K562 (cell line): ENCODE measurements at regions not wholly inside any gene's neighbourhood (a gene's known extent, or its start where the extent isn't known, plus 50 kb on each side); places are given as distances from the start of the nearest gene placed in this dataset.

Experiments used
- GABPB1 ChIP-seq: sonication (generic); formaldehyde crosslinking; IDR thresholded peaks from 2 replicates; pipeline ENCODE4 v1.8.0; 2022; ENCODE audit warnings: mild to moderate bottlenecking, missing genetic modification reagents
- RBM34 ChIP-seq: fragments of 200-400 bp; formaldehyde crosslinking; IDR thresholded peaks from 2 replicates; pipeline ENCODE4 v1.6.1; 2018; ENCODE audit warnings: low read length, borderline replicate concordance; ENCODE audit not compliant: insufficient read depth
- ZNF583 ChIP-seq: fragments of 250-450 bp; sonication (Bioruptor Pico); IDR thresholded peaks from 2 replicates; pipeline ENCODE4 v1.4.0; 2020

GRCh38 chr18:30601541-30601940 is 441.0 kb downstream of the DSC3 start:
- TF ChIP-seq RBM34 = no peak
- TF ChIP-seq ZNF583 = no peak
- TF ChIP-seq GABPB1 (CRISPR knock-in tag) = no peak
